H1 (cell line): ENCODE measurements at regions not wholly inside any gene's neighbourhood (a gene's known extent, or its start where the extent isn't known, plus 50 kb on each side); places are given as distances from the start of the nearest gene placed in this dataset.

Experiments used
- CTCF ChIA-PET: fragments of 300-600 bp; sonication (Branson Sonifier 250); formaldehyde crosslinking; loops from one replicate; lab custom pipeline; 2021; ENCODE audit not compliant: partially characterized antibody; lab: Charles Lee
- POLR2A ChIA-PET: fragments of 300-600 bp; sonication (Branson Sonifier 250); formaldehyde crosslinking; loops from one replicate; lab custom pipeline; 2021; ENCODE audit warnings: inconsistent platforms; ENCODE audit not compliant: partially characterized antibody; lab: Charles Lee
- DNase-seq, 2 experiments: peaks; one replicate each; pipeline versions ENCODE4 v3.0.0 to v3.0.0-alpha.2; 2010 to 2022; ENCODE audit warnings: low spot score in 2 of 2, low read depth in 1 of 2, mixed read lengths in 1 of 2
- FAIRE-seq: peaks from 2 replicates; lab custom pipeline; 2011; peaks lifted over from hg19 to GRCh38; lab: Jason Lieb, UNC
- H2AFZ ChIP-seq: 2 replicates; pipeline ENCODE4 v1.8.1; 2012; ENCODE audit warnings: low read length, inconsistent platforms
- H2AK5ac ChIP-seq: 2 replicates; pipeline ENCODE4 v1.6.1; 2013; ENCODE audit warnings: low read depth, low read length
- H2BK120ac ChIP-seq: replicated peaks from 2 replicates; pipeline ENCODE3; 2013; ENCODE audit warnings: low read depth, low read length, inconsistent platforms
- H2BK12ac ChIP-seq: 2 replicates; pipeline ENCODE4 v1.6.1; 2013; ENCODE audit warnings: low read depth, low read length
- H2BK15ac ChIP-seq: 2 replicates; pipeline ENCODE4 v1.6.1; 2013; ENCODE audit warnings: low read length
- H2BK20ac ChIP-seq: 2 replicates; pipeline ENCODE4 v1.6.1; 2013; ENCODE audit warnings: low read length
- H2BK5ac ChIP-seq: 2 replicates; pipeline ENCODE4 v1.6.1; 2013; ENCODE audit warnings: low read depth, low read length
- H3K14ac ChIP-seq: 2 replicates; pipeline ENCODE4 v1.6.1; 2013; ENCODE audit warnings: inconsistent platforms; ENCODE audit not compliant: insufficient read length
- H3K18ac ChIP-seq: 2 replicates; pipeline ENCODE4 v1.6.1; 2013; ENCODE audit warnings: low read length; ENCODE audit errors: extremely low read depth
- H3K23ac ChIP-seq: 2 replicates; pipeline ENCODE4 v1.6.1; 2013; ENCODE audit warnings: inconsistent platforms; ENCODE audit not compliant: insufficient read length
- H3K23me2 ChIP-seq: 2 replicates; pipeline ENCODE4 v1.6.1; 2013; ENCODE audit warnings: low read depth, low read length
- H3K27ac ChIP-seq: 2 replicates; pipeline ENCODE4 v1.6.1; 2011; ENCODE audit warnings: low read depth, low read length, inconsistent platforms
- H3K27me3 ChIP-seq, 4 experiments: replicated peaks in 1 of 4; 1 replicate in 1 of 4; 2 replicates in 3 of 4; pipeline versions ENCODE4 v1.6.1 to v1.8.1; 2011 to 2013; ENCODE audit warnings: low read length in 3 of 4, mild to moderate bottlenecking in 3 of 4, inconsistent platforms in 2 of 4, mixed read lengths in 2 of 4, moderate library complexity in 1 of 4; ENCODE audit not compliant: control insufficient read depth in 3 of 4, insufficient read depth in 3 of 4; ENCODE audit errors: extremely low read depth in 1 of 4
- H3K36me3 ChIP-seq, 4 experiments: 2 replicates each; pipeline versions ENCODE4 v1.6.1 to v1.8.1; 2011 to 2013; ENCODE audit warnings: mild to moderate bottlenecking in 4 of 4, low read length in 3 of 4, moderate library complexity in 2 of 4, control low read depth in 1 of 4, inconsistent platforms in 1 of 4; ENCODE audit not compliant: insufficient read depth in 4 of 4, control insufficient read depth in 2 of 4
- H3K4ac ChIP-seq: replicated peaks from 2 replicates; pipeline ENCODE3; 2013; ENCODE audit warnings: low read length, low read depth, mixed read lengths, inconsistent platforms; ENCODE audit not compliant: insufficient read length
- H3K4me1 ChIP-seq, 4 experiments: replicated peaks in 1 of 4; 1 replicate in 1 of 4; 2 replicates in 3 of 4; pipeline versions ENCODE4 v1.6.1 to v1.8.1; 2011 to 2013; ENCODE audit warnings: low read length in 3 of 4, inconsistent platforms in 2 of 4, mixed read lengths in 1 of 4; ENCODE audit not compliant: insufficient read depth in 4 of 4, control insufficient read depth in 3 of 4
- H3K4me2 ChIP-seq, 2 experiments: 2 replicates each; pipeline versions ENCODE4 v1.6.1 to v1.8.1; 2011 to 2013; ENCODE audit warnings: low read depth in 2 of 2, low read length in 2 of 2, control low read depth in 1 of 2, inconsistent platforms in 1 of 2, mild to moderate bottlenecking in 1 of 2; ENCODE audit not compliant: insufficient read depth in 1 of 2
- H3K4me3 ChIP-seq, 4 experiments: fragments of 200-600, 300-600 bp in 1 of 4; sonication (generic), shearing (Covaris generic), sonication (Bioruptor Twin) in 1 of 4; 2 replicates each; pipeline versions ENCODE4 v1.5.1 to v1.8.1; 2011 to 2016; ENCODE audit warnings: low read length in 4 of 4, low read depth in 3 of 4, control low read depth in 2 of 4, inconsistent platforms in 2 of 4, mild to moderate bottlenecking in 2 of 4, mixed read lengths in 1 of 4, moderate library complexity in 1 of 4; ENCODE audit not compliant: insufficient read depth in 2 of 4; ENCODE audit errors: extremely low read depth in 1 of 4
- H3K56ac ChIP-seq: replicated peaks from 2 replicates; pipeline ENCODE3; 2013; ENCODE audit warnings: low read depth, mild to moderate bottlenecking, mixed read lengths, low read length, inconsistent platforms; ENCODE audit not compliant: insufficient read length
- H3K79me1 ChIP-seq: 2 replicates; pipeline ENCODE4 v1.6.1; 2013; ENCODE audit warnings: low read depth, low read length, control low read depth
- H3K79me2 ChIP-seq, 2 experiments: 2 replicates each; pipeline versions ENCODE4 v1.6.1 to v1.8.1; 2012 to 2013; ENCODE audit warnings: low read length in 2 of 2, mild to moderate bottlenecking in 2 of 2, inconsistent platforms in 1 of 2; ENCODE audit not compliant: insufficient read depth in 2 of 2, control insufficient read depth in 1 of 2
- H3K9ac ChIP-seq, 4 experiments: replicated peaks in 1 of 4; 1 replicate in 1 of 4; 2 replicates in 3 of 4; pipeline versions ENCODE4 v1.6.1 to v1.8.1; 2011 to 2013; ENCODE audit warnings: low read depth in 3 of 4, low read length in 3 of 4, control low read depth in 2 of 4, mild to moderate bottlenecking in 2 of 4, moderate library complexity in 2 of 4, inconsistent platforms in 1 of 4; ENCODE audit errors: extremely low read depth in 1 of 4
- H3K9me3 ChIP-seq, 2 experiments: 2 replicates each; pipeline versions ENCODE4 v1.6.1 to v1.8.1; 2012 to 2013; ENCODE audit warnings: mild to moderate bottlenecking in 2 of 2, moderate library complexity in 2 of 2, control low read depth in 1 of 2, inconsistent platforms in 1 of 2, low read depth in 1 of 2, low read length in 1 of 2, mixed read lengths in 1 of 2; ENCODE audit not compliant: insufficient read depth in 2 of 2
- H4K20me1 ChIP-seq, 2 experiments: replicated peaks in 1 of 2; 2 replicates each; pipeline versions ENCODE3 to v1.8.1; 2011 to 2013; ENCODE audit warnings: inconsistent platforms in 2 of 2, low read length in 2 of 2, mild to moderate bottlenecking in 1 of 2; ENCODE audit not compliant: insufficient read depth in 2 of 2, control insufficient read depth in 1 of 2
- H4K5ac ChIP-seq: 2 replicates; pipeline ENCODE4 v1.6.1; 2013; ENCODE audit warnings: low read length, low read depth, mixed read lengths, inconsistent platforms; ENCODE audit not compliant: insufficient read length
- H4K8ac ChIP-seq: 2 replicates; pipeline ENCODE4 v1.8.0; 2013; ENCODE audit warnings: mild to moderate bottlenecking, moderate library complexity, low read length, inconsistent platforms; ENCODE audit not compliant: insufficient read depth; ENCODE audit errors: extremely low read depth
- H4K91ac ChIP-seq: replicated peaks from 2 replicates; pipeline ENCODE3; 2013; ENCODE audit warnings: low read length, mixed read lengths, inconsistent platforms; ENCODE audit not compliant: insufficient read length
- ATF2 ChIP-seq: IDR thresholded peaks from 2 replicates; pipeline ENCODE4 v1.6.1; 2012; ENCODE audit warnings: low read length, inconsistent platforms
- BRCA1 ChIP-seq: IDR thresholded peaks from 2 replicates; pipeline ENCODE4 v1.6.1; 2012; ENCODE audit warnings: low read depth, low read length, improper control_type of control experiment
- CREB1 ChIP-seq: IDR thresholded peaks from 2 replicates; pipeline ENCODE4 v1.6.1; 2012; ENCODE audit warnings: inconsistent platforms
- NRF1 ChIP-seq: IDR thresholded peaks from 2 replicates; pipeline ENCODE4 v1.6.1; 2011; ENCODE audit warnings: mild to moderate bottlenecking, low read depth, low read length, improper control_type of control experiment
- TBP ChIP-seq: IDR thresholded peaks from 2 replicates; pipeline ENCODE4 v1.6.1; 2011; ENCODE audit warnings: low read depth, low read length, improper control_type of control experiment
- WGBS, 2 experiments: shearing (Covaris generic) in 1 of 2; methylation state at CpG; one replicate each; pipeline versions ENCODE4 v1.1.6 to v1.1.7; 2013 to 2015; ENCODE audit warnings: low lambda C conversion rate in 2 of 2, mixed read lengths in 2 of 2, inconsistent platforms in 1 of 2, low coverage in 1 of 2, missing lambda C conversion rate in 1 of 2; ENCODE audit not compliant: insufficient replicate concordance in 2 of 2, insufficient coverage in 1 of 2, insufficient read length in 1 of 2; ENCODE audit errors: extremely low coverage in 1 of 2, missing lambda C conversion rate in 1 of 2; 5-methylcytosine and 5-hydroxymethylcytosine counted together

- Histone ChIP-seq H4K8ac (no peak overlapping the region), H2BK15ac (no peak overlapping the region), H3K9ac (no peak overlapping the region), H3K4ac (no peak overlapping the region), H3K79me1 (no peaks in the 10 kb centered on the region), H3K9me3 (no peaks in the 10 kb centered on the region), H2BK5ac (no peak overlapping the region), H2AK5ac (no peak overlapping the region), H3K23me2 (no peaks in the 10 kb centered on the region), H3K4me2 (no peak overlapping the region), H2BK12ac (no peak overlapping the region), H3K27ac (no peak overlapping the region), H2AFZ (0 out of 2 replicates have a peak overlapping the region, but pooled peaks have one; percentile 9), H3K4me1 (no peaks in the 10 kb centered on the region), H4K5ac (no peak overlapping the region), H3K27me3 (no peaks in the 10 kb centered on the region), H3K56ac (no peak overlapping the region), H2BK120ac (no peak overlapping the region), H3K18ac (no peak overlapping the region), H3K36me3 (no peaks in the 10 kb centered on the region), H4K20me1 (no peaks in the 10 kb centered on the region), H3K23ac (no peak overlapping the region), H3K4me3 (no peak overlapping the region), H3K79me2 (no peaks in the 10 kb centered on the region), H3K14ac (no peak overlapping the region), H4K91ac (no peak overlapping the region), H2BK20ac (no peak overlapping the region)
- POLR2A ChIA-PET = no interaction called here
- TF ChIP-seq NRF1 (no peak), ATF2 (no peak), TBP (no peak), BRCA1 (no peak), CREB1 (no peak)
- FAIRE-seq = no peak
- 98% methylated on average over 3 of the region's 3 CpGs; no CpG with 5 or more reads in 1 of the 2 experiments for WGBS, 2 experiments
- CTCF ChIA-PET = no interaction called here
- no peak for DNase-seq
Measured at GRCh38 chr5:125214080-125214479, 467.6 kb upstream of the ZNF608 start.
